H1 (cell line): ENCODE measurements at regions not wholly inside any gene's neighbourhood (a gene's known extent, or its start where the extent isn't known, plus 50 kb on each side); places are given as distances from the start of the nearest gene placed in this dataset.

Experiments used
- CTCF ChIA-PET: fragments of 300-600 bp; sonication (Branson Sonifier 250); formaldehyde crosslinking; loops from one replicate; lab custom pipeline; 2021; ENCODE audit not compliant: partially characterized antibody; lab: Charles Lee
- POLR2A ChIA-PET: fragments of 300-600 bp; sonication (Branson Sonifier 250); formaldehyde crosslinking; loops from one replicate; lab custom pipeline; 2021; ENCODE audit warnings: inconsistent platforms; ENCODE audit not compliant: partially characterized antibody; lab: Charles Lee
- DNase-seq, 2 experiments: peaks; one replicate each; pipeline versions ENCODE4 v3.0.0 to v3.0.0-alpha.2; 2010 to 2022; ENCODE audit warnings: low spot score in 2 of 2, low read depth in 1 of 2, mixed read lengths in 1 of 2
- FAIRE-seq: peaks from 2 replicates; lab custom pipeline; 2011; peaks lifted over from hg19 to GRCh38; lab: Jason Lieb, UNC
- H2AFZ ChIP-seq: 2 replicates; pipeline ENCODE4 v1.8.1; 2012; ENCODE audit warnings: low read length, inconsistent platforms
- H2AK5ac ChIP-seq: 2 replicates; pipeline ENCODE4 v1.6.1; 2013; ENCODE audit warnings: low read depth, low read length
- H2BK120ac ChIP-seq: replicated peaks from 2 replicates; pipeline ENCODE3; 2013; ENCODE audit warnings: low read depth, low read length, inconsistent platforms
- H2BK12ac ChIP-seq: 2 replicates; pipeline ENCODE4 v1.6.1; 2013; ENCODE audit warnings: low read depth, low read length
- H2BK15ac ChIP-seq: 2 replicates; pipeline ENCODE4 v1.6.1; 2013; ENCODE audit warnings: low read length
- H2BK20ac ChIP-seq: 2 replicates; pipeline ENCODE4 v1.6.1; 2013; ENCODE audit warnings: low read length
- H2BK5ac ChIP-seq: 2 replicates; pipeline ENCODE4 v1.6.1; 2013; ENCODE audit warnings: low read depth, low read length
- H3K14ac ChIP-seq: 2 replicates; pipeline ENCODE4 v1.6.1; 2013; ENCODE audit warnings: inconsistent platforms; ENCODE audit not compliant: insufficient read length
- H3K18ac ChIP-seq: 2 replicates; pipeline ENCODE4 v1.6.1; 2013; ENCODE audit warnings: low read length; ENCODE audit errors: extremely low read depth
- H3K23ac ChIP-seq: 2 replicates; pipeline ENCODE4 v1.6.1; 2013; ENCODE audit warnings: inconsistent platforms; ENCODE audit not compliant: insufficient read length
- H3K23me2 ChIP-seq: 2 replicates; pipeline ENCODE4 v1.6.1; 2013; ENCODE audit warnings: low read depth, low read length
- H3K27ac ChIP-seq: 2 replicates; pipeline ENCODE4 v1.6.1; 2011; ENCODE audit warnings: low read depth, low read length, inconsistent platforms
- H3K27me3 ChIP-seq, 4 experiments: replicated peaks in 1 of 4; 1 replicate in 1 of 4; 2 replicates in 3 of 4; pipeline versions ENCODE4 v1.6.1 to v1.8.1; 2011 to 2013; ENCODE audit warnings: low read length in 3 of 4, mild to moderate bottlenecking in 3 of 4, inconsistent platforms in 2 of 4, mixed read lengths in 2 of 4, moderate library complexity in 1 of 4; ENCODE audit not compliant: control insufficient read depth in 3 of 4, insufficient read depth in 3 of 4; ENCODE audit errors: extremely low read depth in 1 of 4
- H3K36me3 ChIP-seq, 4 experiments: 2 replicates each; pipeline versions ENCODE4 v1.6.1 to v1.8.1; 2011 to 2013; ENCODE audit warnings: mild to moderate bottlenecking in 4 of 4, low read length in 3 of 4, moderate library complexity in 2 of 4, control low read depth in 1 of 4, inconsistent platforms in 1 of 4; ENCODE audit not compliant: insufficient read depth in 4 of 4, control insufficient read depth in 2 of 4
- H3K4ac ChIP-seq: replicated peaks from 2 replicates; pipeline ENCODE3; 2013; ENCODE audit warnings: low read length, low read depth, mixed read lengths, inconsistent platforms; ENCODE audit not compliant: insufficient read length
- H3K4me1 ChIP-seq, 4 experiments: replicated peaks in 1 of 4; 1 replicate in 1 of 4; 2 replicates in 3 of 4; pipeline versions ENCODE4 v1.6.1 to v1.8.1; 2011 to 2013; ENCODE audit warnings: low read length in 3 of 4, inconsistent platforms in 2 of 4, mixed read lengths in 1 of 4; ENCODE audit not compliant: insufficient read depth in 4 of 4, control insufficient read depth in 3 of 4
- H3K4me2 ChIP-seq, 2 experiments: 2 replicates each; pipeline versions ENCODE4 v1.6.1 to v1.8.1; 2011 to 2013; ENCODE audit warnings: low read depth in 2 of 2, low read length in 2 of 2, control low read depth in 1 of 2, inconsistent platforms in 1 of 2, mild to moderate bottlenecking in 1 of 2; ENCODE audit not compliant: insufficient read depth in 1 of 2
- H3K4me3 ChIP-seq, 4 experiments: fragments of 200-600, 300-600 bp in 1 of 4; sonication (generic), shearing (Covaris generic), sonication (Bioruptor Twin) in 1 of 4; 2 replicates each; pipeline versions ENCODE4 v1.5.1 to v1.8.1; 2011 to 2016; ENCODE audit warnings: low read length in 4 of 4, low read depth in 3 of 4, control low read depth in 2 of 4, inconsistent platforms in 2 of 4, mild to moderate bottlenecking in 2 of 4, mixed read lengths in 1 of 4, moderate library complexity in 1 of 4; ENCODE audit not compliant: insufficient read depth in 2 of 4; ENCODE audit errors: extremely low read depth in 1 of 4
- H3K56ac ChIP-seq: replicated peaks from 2 replicates; pipeline ENCODE3; 2013; ENCODE audit warnings: low read depth, mild to moderate bottlenecking, mixed read lengths, low read length, inconsistent platforms; ENCODE audit not compliant: insufficient read length
- H3K79me1 ChIP-seq: 2 replicates; pipeline ENCODE4 v1.6.1; 2013; ENCODE audit warnings: low read depth, low read length, control low read depth
- H3K79me2 ChIP-seq, 2 experiments: 2 replicates each; pipeline versions ENCODE4 v1.6.1 to v1.8.1; 2012 to 2013; ENCODE audit warnings: low read length in 2 of 2, mild to moderate bottlenecking in 2 of 2, inconsistent platforms in 1 of 2; ENCODE audit not compliant: insufficient read depth in 2 of 2, control insufficient read depth in 1 of 2
- H3K9ac ChIP-seq, 4 experiments: replicated peaks in 1 of 4; 1 replicate in 1 of 4; 2 replicates in 3 of 4; pipeline versions ENCODE4 v1.6.1 to v1.8.1; 2011 to 2013; ENCODE audit warnings: low read depth in 3 of 4, low read length in 3 of 4, control low read depth in 2 of 4, mild to moderate bottlenecking in 2 of 4, moderate library complexity in 2 of 4, inconsistent platforms in 1 of 4; ENCODE audit errors: extremely low read depth in 1 of 4
- H3K9me3 ChIP-seq, 2 experiments: 2 replicates each; pipeline versions ENCODE4 v1.6.1 to v1.8.1; 2012 to 2013; ENCODE audit warnings: mild to moderate bottlenecking in 2 of 2, moderate library complexity in 2 of 2, control low read depth in 1 of 2, inconsistent platforms in 1 of 2, low read depth in 1 of 2, low read length in 1 of 2, mixed read lengths in 1 of 2; ENCODE audit not compliant: insufficient read depth in 2 of 2
- H4K20me1 ChIP-seq, 2 experiments: replicated peaks in 1 of 2; 2 replicates each; pipeline versions ENCODE3 to v1.8.1; 2011 to 2013; ENCODE audit warnings: inconsistent platforms in 2 of 2, low read length in 2 of 2, mild to moderate bottlenecking in 1 of 2; ENCODE audit not compliant: insufficient read depth in 2 of 2, control insufficient read depth in 1 of 2
- H4K5ac ChIP-seq: 2 replicates; pipeline ENCODE4 v1.6.1; 2013; ENCODE audit warnings: low read length, low read depth, mixed read lengths, inconsistent platforms; ENCODE audit not compliant: insufficient read length
- H4K8ac ChIP-seq: 2 replicates; pipeline ENCODE4 v1.8.0; 2013; ENCODE audit warnings: mild to moderate bottlenecking, moderate library complexity, low read length, inconsistent platforms; ENCODE audit not compliant: insufficient read depth; ENCODE audit errors: extremely low read depth
- H4K91ac ChIP-seq: replicated peaks from 2 replicates; pipeline ENCODE3; 2013; ENCODE audit warnings: low read length, mixed read lengths, inconsistent platforms; ENCODE audit not compliant: insufficient read length
- CEBPB ChIP-seq: IDR thresholded peaks from 2 replicates; pipeline ENCODE4 v1.6.1; 2012; ENCODE audit warnings: low read depth, low read length
- RAD21 ChIP-seq, 2 experiments: IDR thresholded peaks in 1 of 2; conservative IDR thresholded peaks in 1 of 2; 2 replicates each; pipeline ENCODE4 v1.6.1; 2011; ENCODE audit warnings: low read depth in 2 of 2, low read length in 2 of 2, improper control_type of control experiment in 1 of 2, inconsistent platforms in 1 of 2, mild to moderate bottlenecking in 1 of 2, moderate library complexity in 1 of 2
- WGBS, 2 experiments: shearing (Covaris generic) in 1 of 2; methylation state at CpG; one replicate each; pipeline versions ENCODE4 v1.1.6 to v1.1.7; 2013 to 2015; ENCODE audit warnings: low lambda C conversion rate in 2 of 2, mixed read lengths in 2 of 2, inconsistent platforms in 1 of 2, low coverage in 1 of 2, missing lambda C conversion rate in 1 of 2; ENCODE audit not compliant: insufficient replicate concordance in 2 of 2, insufficient coverage in 1 of 2, insufficient read length in 1 of 2; ENCODE audit errors: extremely low coverage in 1 of 2, missing lambda C conversion rate in 1 of 2; 5-methylcytosine and 5-hydroxymethylcytosine counted together
- TF ChIP-seq, protein P1 (sequence below): IDR thresholded peaks from 2 replicates; pipeline ENCODE4 v1.6.1; 2012; ENCODE audit warnings: inconsistent platforms

DNA sequence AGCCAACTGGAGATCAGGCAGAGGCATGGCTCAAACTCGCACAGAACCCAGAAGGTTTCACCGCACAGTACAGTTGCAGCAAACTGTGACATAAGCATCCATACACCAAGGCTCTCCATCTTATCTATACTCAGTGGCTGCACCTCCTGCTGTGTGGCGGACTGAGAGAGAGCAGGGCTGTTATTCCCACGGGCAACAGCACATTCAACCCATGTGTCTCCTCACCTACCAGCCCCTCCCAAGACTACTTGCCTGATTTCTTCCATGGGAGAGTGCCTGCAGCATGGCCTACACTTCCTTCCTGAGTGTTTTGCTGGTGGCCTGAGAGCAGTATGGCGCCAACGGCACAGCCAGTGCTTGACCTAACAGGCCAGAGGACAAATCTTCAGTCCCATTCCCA lies 1606.6 kb downstream of the SLITRK1 start:
- H2AFZ ChIP-seq, result peak overlapping the region; percentile 56; the same call in 1 of the 2 replicates

More for the DNA sequence above, 1606.6 kb downstream of the SLITRK1 start:
- Histone ChIP-seq H3K79me1 (no peaks in the 10 kb centered on the region), H3K27ac (no peak overlapping the region), H4K20me1 (no peaks in the 10 kb centered on the region), H2BK15ac (no peak overlapping the region)
- CTCF ChIA-PET, result no interaction called here
- no peak for TF ChIP-seq RAD21 (IDR thresholded peaks at IDR 0.05 in 1 of 2, conservative IDR thresholded peaks at IDR 0.05 in 1 of 2; ENCODE audit: low read depth in 2 of 2, low read length in 2 of 2)
- TF ChIP-seq, protein P1, sequence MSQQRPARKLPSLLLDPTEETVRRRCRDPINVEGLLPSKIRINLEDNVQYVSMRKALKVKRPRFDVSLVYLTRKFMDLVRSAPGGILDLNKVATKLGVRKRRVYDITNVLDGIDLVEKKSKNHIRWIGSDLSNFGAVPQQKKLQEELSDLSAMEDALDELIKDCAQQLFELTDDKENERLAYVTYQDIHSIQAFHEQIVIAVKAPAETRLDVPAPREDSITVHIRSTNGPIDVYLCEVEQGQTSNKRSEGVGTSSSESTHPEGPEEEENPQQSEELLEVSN, result no peak
- TF ChIP-seq CEBPB, result no peak
- TF ChIP-seq, all 59 proteins: peak for 0
- Histone ChIP-seq H2BK5ac (no peak overlapping the region), H4K91ac (no peak overlapping the region), H3K4me1 (no peaks in the 10 kb centered on the region), H2BK20ac (no peak overlapping the region), H2AK5ac (no peak overlapping the region), H2BK120ac (no peak overlapping the region), H3K14ac (no peak overlapping the region), H3K23me2 (no peaks in the 10 kb centered on the region), H4K5ac (no peak overlapping the region), H3K23ac (no peak overlapping the region), H3K4me2 (no peak overlapping the region), H2BK12ac (no peak overlapping the region), H3K79me2 (no peaks in the 10 kb centered on the region), H3K27me3 (no peaks in the 10 kb centered on the region), H3K4me3 (no peak overlapping the region), H3K9ac (no peak overlapping the region), H3K56ac (no peak overlapping the region), H4K8ac (no peak overlapping the region), H3K4ac (no peak overlapping the region), H3K36me3 (no peaks in the 10 kb centered on the region), H3K9me3 (no peaks in the 10 kb centered on the region), H3K18ac (no peak overlapping the region)
- POLR2A ChIA-PET, result no interaction called here
- FAIRE-seq (no peak), DNase-seq (no peak)
- WGBS, 2 experiments, result 92% methylated on average over 6 of the region's 6 CpGs; no CpG with 5 or more reads in 1 of the 2 experiments
